ENCODE measurements at regions not wholly inside any gene's neighbourhood (a gene's known extent, or its start where the extent isn't known, plus 50 kb on each side); places are given as distances from the start of the nearest gene placed in this dataset.

DNA sequence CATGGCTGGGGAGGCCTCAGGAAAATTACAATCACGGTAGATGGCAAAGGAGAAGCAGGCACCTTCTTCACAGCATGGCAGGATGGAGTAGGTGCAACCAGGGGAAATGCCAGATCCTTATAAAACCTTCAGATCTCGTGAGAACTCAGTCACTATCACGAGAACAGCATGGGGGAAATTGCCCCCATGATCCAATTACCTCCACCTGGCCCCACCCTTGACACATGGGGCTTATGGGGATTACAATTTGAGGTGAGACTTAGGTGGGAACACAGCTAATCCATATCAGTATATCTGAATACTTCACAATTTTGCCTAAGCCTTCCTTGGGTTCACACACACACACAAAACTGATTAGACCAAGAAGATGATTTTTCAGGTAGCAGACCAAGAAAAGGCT is 145.1 kb upstream of the COL1A2 start:
- TF ChIP-seq POLR2AphosphoS5 (IDR thresholded peaks at IDR 0.05; ENCODE audit: low read depth, low read length) (no peak), POLR2A (IDR thresholded peaks at IDR 0.05; ENCODE audit: low read depth, low read length) (no peak)

Data from GM12891 (cell line).